PC-3 (cell line): ENCODE measurements at regions not wholly inside any gene's neighbourhood (a gene's known extent, or its start where the extent isn't known, plus 50 kb on each side); places are given as distances from the start of the nearest gene placed in this dataset.

Experiments
- ATAC-seq: fragments of 200-7000 bp; cut with Tn5 transposase; 2 replicates; pipeline ENCODE4 v1.9.1; 2020; ENCODE audit warnings: mild to moderate bottlenecking, moderate library complexity
- BruUV-seq: library from RNA; stranded (reverse); fragments of 400-500 nt; replicated peaks from 2 replicates; lab custom pipeline; 2021; lab: Mats Ljungman, UMichigan
- CTCF ChIA-PET: fragments of 300-600 bp; sonication (Branson Sonifier 250); formaldehyde crosslinking; loops from one replicate; lab custom pipeline; 2022; ENCODE audit warnings: antibody characterized with exemption; lab: Charles Lee
- POLR2A ChIA-PET: fragments of 300-600 bp; sonication (Branson Sonifier 250); formaldehyde crosslinking; loops from one replicate; lab custom pipeline; 2022; ENCODE audit warnings: antibody characterized with exemption; ENCODE audit not compliant: unreplicated experiment; lab: Charles Lee
- DNase-seq: peaks from one replicate; pipeline ENCODE4 v3.0.0-alpha.2; 2015
- H2AFZ ChIP-seq: fragments of 300-600 bp; sonication (generic); 2 replicates; pipeline ENCODE4 v1.6.0; 2016; ENCODE audit warnings: antibody characterized with exemption, low read length
- H3F3A ChIP-seq: fragments of 300-600 bp; sonication (generic); one replicate; pipeline ENCODE4 v1.6.0; 2017; ENCODE audit warnings: antibody characterized with exemption, low read length, control low read depth, mild to moderate bottlenecking; ENCODE audit not compliant: unreplicated experiment
- H3K27ac ChIP-seq: fragments of 300-600 bp; sonication (generic); 2 replicates; pipeline ENCODE4 v1.5.1; 2016; ENCODE audit warnings: mild to moderate bottlenecking, low read length
- H3K27me3 ChIP-seq: fragments of 300-600 bp; sonication (generic); 2 replicates; pipeline ENCODE4 v1.6.1; 2016; ENCODE audit warnings: low read length, mixed read lengths
- H3K36me3 ChIP-seq: fragments of 300-600 bp; sonication (generic); 2 replicates; pipeline ENCODE4 v1.6.1; 2016; ENCODE audit warnings: low read depth, mixed run types, low read length, mixed read lengths
- H3K4me1 ChIP-seq: fragments of 300-600 bp; sonication (generic); 2 replicates; pipeline ENCODE4 v1.5.1; 2016; ENCODE audit warnings: low read length; ENCODE audit not compliant: insufficient read depth
- H3K4me2 ChIP-seq: fragments of 300-600 bp; sonication (generic); 2 replicates; pipeline ENCODE4 v1.6.0; 2016; ENCODE audit warnings: low read length
- H3K4me3 ChIP-seq: fragments of 300-600 bp; sonication (generic); 2 replicates; pipeline ENCODE4 v1.5.1; 2016; ENCODE audit warnings: mild to moderate bottlenecking, low read length, mixed read lengths
- H3K79me2 ChIP-seq: fragments of 300-600 bp; sonication (generic); 2 replicates; pipeline ENCODE4 v1.6.1; 2017; ENCODE audit warnings: low read length, mixed read lengths
- H3K9ac ChIP-seq: fragments of 300-600 bp; sonication (generic); 2 replicates; pipeline ENCODE4 v1.6.0; 2016; ENCODE audit warnings: mild to moderate bottlenecking, low read length
- H3K9me2 ChIP-seq: fragments of 300-600 bp; sonication (generic); replicated peaks from 2 replicates; pipeline ENCODE4 v1.6.1; 2016; ENCODE audit warnings: mixed run types, low read length, mixed read lengths
- H3K9me3 ChIP-seq: fragments of 300-600 bp; sonication (generic); 2 replicates; pipeline ENCODE4 v1.6.1; 2016; ENCODE audit warnings: low read length, mixed read lengths
- H4K20me1 ChIP-seq: fragments of 300-600 bp; sonication (generic); 2 replicates; pipeline ENCODE4 v1.6.1; 2016; ENCODE audit warnings: low read length, mixed read lengths
- EZH2 ChIP-seq: fragments of 300-600 bp; sonication (generic); IDR thresholded peaks from one replicate; pipeline ENCODE4 v1.6.1; 2017; ENCODE audit warnings: antibody characterized with exemption, mild to moderate bottlenecking, low read length; ENCODE audit not compliant: unreplicated experiment
- EZH2phosphoT487 ChIP-seq: fragments of 300-600 bp; sonication (generic); IDR thresholded peaks from 2 replicates; pipeline ENCODE4 v1.6.1; 2018; ENCODE audit warnings: mild to moderate bottlenecking, antibody characterized with exemption, low read length, borderline replicate concordance
- intact Hi-C: fragments of 100-400 bp; cut with micrococcal nuclease; formaldehyde crosslinking; loops from 2 replicates; pipeline ENCODE4 v1.9.0; 2023
- TF ChIP-seq, protein P1 (sequence below): fragments of 300-600 bp; sonication (generic); conservative IDR thresholded peaks from 2 replicates; pipeline ENCODE4 v1.5.1; 2017; ENCODE audit warnings: antibody characterized with exemption, low read depth, mild to moderate bottlenecking, low read length

DNA sequence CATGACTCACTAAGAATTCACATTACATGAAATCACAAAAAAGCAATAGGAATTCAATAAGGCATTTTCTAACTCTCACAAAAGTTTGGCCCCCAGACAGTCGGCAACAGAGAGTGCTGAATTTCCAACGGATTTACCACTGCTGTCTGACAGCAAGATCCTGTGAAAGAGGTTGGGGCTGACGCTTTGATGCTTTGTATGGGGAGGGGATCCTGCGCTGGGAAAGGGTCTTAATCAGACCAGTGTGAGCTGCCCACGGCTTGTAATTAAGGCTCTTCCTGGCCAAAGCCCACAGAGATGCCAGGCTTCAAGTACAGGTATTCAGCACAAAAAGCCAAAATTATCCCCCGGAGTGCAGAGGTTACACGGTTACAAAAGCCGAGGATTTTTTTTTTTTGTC, 66.8 kb upstream of the TMCC3 start:
- ATAC-seq: no peak
- Histone ChIP-seq H3K4me2 (peak overlapping the region; percentile 14), H2AFZ (no peak overlapping the region), H3K27me3 (no peaks in the 10 kb centered on the region), H3K4me1 (peaks cover 29% of the 10 kb centered on the region), H4K20me1 (no peaks in the 10 kb centered on the region), H3K79me2 (no peaks in the 10 kb centered on the region), H3K9me3 (no peaks in the 10 kb centered on the region), H3K4me3 (no peak overlapping the region), H3K9me2 (no peaks in the 10 kb centered on the region), H3F3A (no peaks in the 10 kb centered on the region), H3K36me3 (no peaks in the 10 kb centered on the region), H3K27ac (no peak overlapping the region), H3K9ac (no peak overlapping the region)
- intact Hi-C loops: no loop called here
- ChIA-PET CTCF (interaction anchor here (0.6 kb wide), 1 partner anchor 12 kb away, joined by 3 read pairs; no protein-coding TSS in a partner anchor), POLR2A (no interaction called here)
- no TSS peak for BruUV-seq
- TF ChIP-seq, protein P1, sequence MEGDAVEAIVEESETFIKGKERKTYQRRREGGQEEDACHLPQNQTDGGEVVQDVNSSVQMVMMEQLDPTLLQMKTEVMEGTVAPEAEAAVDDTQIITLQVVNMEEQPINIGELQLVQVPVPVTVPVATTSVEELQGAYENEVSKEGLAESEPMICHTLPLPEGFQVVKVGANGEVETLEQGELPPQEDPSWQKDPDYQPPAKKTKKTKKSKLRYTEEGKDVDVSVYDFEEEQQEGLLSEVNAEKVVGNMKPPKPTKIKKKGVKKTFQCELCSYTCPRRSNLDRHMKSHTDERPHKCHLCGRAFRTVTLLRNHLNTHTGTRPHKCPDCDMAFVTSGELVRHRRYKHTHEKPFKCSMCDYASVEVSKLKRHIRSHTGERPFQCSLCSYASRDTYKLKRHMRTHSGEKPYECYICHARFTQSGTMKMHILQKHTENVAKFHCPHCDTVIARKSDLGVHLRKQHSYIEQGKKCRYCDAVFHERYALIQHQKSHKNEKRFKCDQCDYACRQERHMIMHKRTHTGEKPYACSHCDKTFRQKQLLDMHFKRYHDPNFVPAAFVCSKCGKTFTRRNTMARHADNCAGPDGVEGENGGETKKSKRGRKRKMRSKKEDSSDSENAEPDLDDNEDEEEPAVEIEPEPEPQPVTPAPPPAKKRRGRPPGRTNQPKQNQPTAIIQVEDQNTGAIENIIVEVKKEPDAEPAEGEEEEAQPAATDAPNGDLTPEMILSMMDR: no peak
- TF ChIP-seq EZH2phosphoT487: no peak
- TF ChIP-seq EZH2: no peak
- DNase-seq: no peak

DNA sequence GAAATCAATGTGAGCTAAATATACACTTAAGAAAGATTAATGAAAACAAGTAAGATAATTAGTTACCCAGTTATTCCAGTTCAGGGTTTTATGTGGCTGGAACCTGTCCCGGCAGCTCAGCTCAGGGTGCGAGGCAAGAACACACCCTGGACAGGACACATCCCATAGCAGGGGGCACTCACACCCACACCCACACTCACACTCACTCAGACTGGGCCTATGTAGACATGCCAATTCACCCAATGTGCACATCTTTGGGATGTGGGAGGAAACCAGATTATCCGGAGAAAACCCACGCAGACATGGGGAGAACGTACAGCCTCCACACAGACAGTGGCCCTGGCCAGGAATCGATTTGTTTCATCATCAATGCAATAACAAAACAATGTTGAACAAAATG, 66.0 kb upstream of the TMCC3 start:
- Histone ChIP-seq H3K4me2 (no peak overlapping the region), H3K27me3 (no peaks in the 10 kb centered on the region), H3K9ac (no peak overlapping the region), H3K36me3 (no peaks in the 10 kb centered on the region), H3K9me2 (no peaks in the 10 kb centered on the region), H3K27ac (no peak overlapping the region), H4K20me1 (no peaks in the 10 kb centered on the region), H3F3A (no peaks in the 10 kb centered on the region), H3K4me1 (peaks cover 29% of the 10 kb centered on the region), H3K9me3 (no peaks in the 10 kb centered on the region), H3K4me3 (no peak overlapping the region), H3K79me2 (no peaks in the 10 kb centered on the region), H2AFZ (no peak overlapping the region)
- ChIA-PET POLR2A (no interaction called here), CTCF (no interaction called here)
- intact Hi-C loops: no loop called here
- no peak for ATAC-seq
- DNase-seq: no peak
- TF ChIP-seq EZH2 (no peak), EZH2phosphoT487 (no peak)
- TF ChIP-seq, protein P1: no peak
- BruUV-seq: no TSS peak

DNA sequence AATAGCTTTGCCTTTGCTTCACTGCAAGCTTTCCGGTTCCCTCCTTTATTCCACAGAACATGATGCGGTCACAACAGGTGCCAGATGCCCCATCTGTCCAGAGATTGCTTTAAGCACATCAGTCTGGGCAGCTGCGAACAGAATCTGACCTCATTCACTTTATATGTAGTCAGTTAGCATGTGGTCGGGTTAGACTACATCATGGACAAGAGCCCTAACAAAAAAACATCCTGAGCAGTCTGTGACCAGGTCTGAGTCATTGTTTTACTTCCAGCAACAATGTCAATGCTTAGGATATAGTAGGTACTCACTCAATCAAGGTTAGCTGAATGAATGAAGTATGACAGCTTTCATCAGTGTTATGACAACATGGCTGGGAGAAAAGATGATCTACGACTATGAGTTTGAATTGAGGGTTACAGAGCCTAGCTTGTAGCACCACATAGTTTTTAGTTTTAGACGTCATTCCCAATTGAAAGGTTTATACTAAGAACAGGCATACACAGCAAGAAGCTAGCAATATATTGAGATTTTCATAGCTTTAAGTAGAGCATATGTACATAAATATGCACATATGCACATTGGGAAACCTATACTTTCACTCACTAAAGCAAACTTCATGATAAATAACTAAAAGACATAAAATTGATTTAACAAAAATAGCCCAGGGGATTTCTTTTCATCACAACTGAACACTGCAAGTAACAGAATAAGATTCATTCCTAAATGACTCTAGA, 64.2 kb upstream of the TMCC3 start:
- no peaks in the 10 kb centered on the region for H3K36me3 ChIP-seq
- TF ChIP-seq, protein P1: no peak
- TF ChIP-seq EZH2 (no peak), EZH2phosphoT487 (no peak)
- ChIA-PET POLR2A (no interaction called here), CTCF (interaction anchor here (0.6 kb wide), 2 partner anchors 94 to 489 kb away, joined by 3 to 8 read pairs; no protein-coding TSS in a partner anchor)
- no peak overlapping the region for H3K9ac ChIP-seq
- ATAC-seq: peak; percentile 90
- no TSS peak for BruUV-seq
- H3K4me3 ChIP-seq: no peak overlapping the region
- peaks cover 29% of the 10 kb centered on the region for H3K4me1 ChIP-seq
- no peaks in the 10 kb centered on the region for H3F3A ChIP-seq
- no peaks in the 10 kb centered on the region for H4K20me1 ChIP-seq
- H3K9me2 ChIP-seq: no peaks in the 10 kb centered on the region
- H3K9me3 ChIP-seq: no peaks in the 10 kb centered on the region
- H3K27ac ChIP-seq: no peak overlapping the region
- peak; percentile 84 for DNase-seq
- no peaks in the 10 kb centered on the region for H3K27me3 ChIP-seq
- H3K79me2 ChIP-seq: no peaks in the 10 kb centered on the region
- intact Hi-C loops: no loop called here
- peak overlapping the region; percentile 32; the same call in 1 of the 2 replicates for H3K4me2 ChIP-seq
- no peak overlapping the region for H2AFZ ChIP-seq
